DND-41 (cell line): ENCODE measurements at regions not wholly inside any gene's neighbourhood (a gene's known extent, or its start where the extent isn't known, plus 50 kb on each side); places are given as distances from the start of the nearest gene placed in this dataset.

Experiments
- ATAC-seq: fragments of 200-7000 bp; cut with Tn5 transposase; 3 replicates; pipeline ENCODE4 v1.9.1; 2021; ENCODE audit warnings: low read depth; ENCODE audit not compliant: insufficient read depth
- DNase-seq: peaks from one replicate; pipeline ENCODE4 v3.0.0-alpha.2; 2020
- H2AFZ ChIP-seq: 2 replicates; pipeline ENCODE4 v1.6.0; 2012; ENCODE audit warnings: low read depth, low read length
- H3K27ac ChIP-seq: 2 replicates; pipeline ENCODE4 v1.5.1; 2012; ENCODE audit warnings: low read length, inconsistent platforms
- H3K27me3 ChIP-seq: fragments of 200-600 bp; sonication (generic); 2 replicates; pipeline ENCODE4 v1.6.0; 2012; ENCODE audit warnings: low read length, mild to moderate bottlenecking, inconsistent platforms; ENCODE audit not compliant: insufficient read depth, poor library complexity
- H3K36me3 ChIP-seq: 2 replicates; pipeline ENCODE4 v1.5.1; 2012; ENCODE audit warnings: low read length, inconsistent platforms; ENCODE audit not compliant: insufficient read depth
- H3K4me1 ChIP-seq: 2 replicates; pipeline ENCODE4 v1.5.1; 2012; ENCODE audit warnings: mild to moderate bottlenecking, low read length; ENCODE audit not compliant: insufficient read depth
- H3K4me2 ChIP-seq: 2 replicates; pipeline ENCODE4 v1.6.0; 2012; ENCODE audit warnings: mild to moderate bottlenecking, moderate library complexity, low read length, inconsistent platforms; ENCODE audit not compliant: insufficient read depth
- H3K4me3 ChIP-seq, 2 experiments: fragments of 200-600 bp in 1 of 2; shearing (Covaris generic) in 1 of 2; 2 replicates each; pipeline ENCODE4 v1.5.1; 2012 to 2016; ENCODE audit warnings: inconsistent platforms in 2 of 2, low read length in 2 of 2, mild to moderate bottlenecking in 2 of 2, low read depth in 1 of 2, moderate library complexity in 1 of 2
- H3K79me2 ChIP-seq: 2 replicates; pipeline ENCODE4 v1.6.0; 2012; ENCODE audit warnings: low read length, inconsistent platforms; ENCODE audit not compliant: insufficient read depth
- H3K9ac ChIP-seq: 2 replicates; pipeline ENCODE4 v1.6.0; 2012; ENCODE audit warnings: low read depth, mild to moderate bottlenecking, inconsistent platforms, low read length, moderate library complexity
- H3K9me3 ChIP-seq: 2 replicates; pipeline ENCODE4 v1.5.1; 2012; ENCODE audit warnings: low read length, moderate library complexity, mild to moderate bottlenecking, inconsistent platforms; ENCODE audit not compliant: insufficient read depth, severe bottlenecking
- H4K20me1 ChIP-seq: 2 replicates; pipeline ENCODE4 v1.6.0; 2012; ENCODE audit warnings: low read length; ENCODE audit not compliant: insufficient read depth
- CTCF ChIP-seq: IDR thresholded peaks from 2 replicates; pipeline ENCODE4 v1.5.1; 2012; ENCODE audit warnings: borderline replicate concordance, low read length, moderate library complexity, mild to moderate bottlenecking; ENCODE audit not compliant: poor library complexity, severe bottlenecking; ENCODE audit errors: extremely low read depth
- EZH2 ChIP-seq: IDR thresholded peaks from 3 replicates; pipeline ENCODE4 v1.6.1; 2012; ENCODE audit warnings: borderline replicate concordance, low read depth, mild to moderate bottlenecking, moderate library complexity, low read length, inconsistent platforms; ENCODE audit not compliant: severe bottlenecking

GRCh38 chr2:236840215-236840614, 245.5 kb upstream of the COPS8 start:
- H3K9me3 ChIP-seq = peaks cover 4% of the 10 kb centered on the region
- H3K4me1 ChIP-seq = no peaks in the 10 kb centered on the region
- H3K4me3 ChIP-seq = no peak overlapping the region
- H3K9ac ChIP-seq = no peak overlapping the region
- H3K27me3 ChIP-seq = no peaks in the 10 kb centered on the region
- no peak overlapping the region for H2AFZ ChIP-seq
- H4K20me1 ChIP-seq = no peaks in the 10 kb centered on the region
- no peak for TF ChIP-seq EZH2
- no peak for TF ChIP-seq CTCF
- H3K36me3 ChIP-seq = no peaks in the 10 kb centered on the region
- H3K27ac ChIP-seq = no peak overlapping the region
- DNase-seq (no peak), ATAC-seq (no peak)
- no peak overlapping the region for H3K4me2 ChIP-seq
- H3K79me2 ChIP-seq = no peaks in the 10 kb centered on the region

- Histone ChIP-seq H4K20me1 (no peaks in the 10 kb centered on the region), H3K4me2 (no peak overlapping the region), H3K27me3 (no peaks in the 10 kb centered on the region), H2AFZ (no peak overlapping the region), H3K9me3 (peaks cover 4% of the 10 kb centered on the region), H3K9ac (no peak overlapping the region), H3K4me1 (no peaks in the 10 kb centered on the region), H3K36me3 (no peaks in the 10 kb centered on the region), H3K79me2 (no peaks in the 10 kb centered on the region), H3K4me3 (no peak overlapping the region), H3K27ac (no peak overlapping the region)
- ATAC-seq (no peak), DNase-seq (no peak)
- TF ChIP-seq EZH2 (no peak), CTCF (no peak)
Observed at GRCh38 chr2:236840857-236841256, 244.8 kb upstream of the COPS8 start.

- DNase-seq (no peak), ATAC-seq (no peak)
- Histone ChIP-seq H3K9ac (no peak overlapping the region), H3K4me3 (no peak overlapping the region), H3K79me2 (no peaks in the 10 kb centered on the region), H3K4me2 (no peak overlapping the region), H2AFZ (no peak overlapping the region), H3K27ac (no peak overlapping the region), H3K9me3 (peaks cover 4% of the 10 kb centered on the region), H3K36me3 (no peaks in the 10 kb centered on the region), H3K4me1 (no peaks in the 10 kb centered on the region), H4K20me1 (no peaks in the 10 kb centered on the region), H3K27me3 (no peaks in the 10 kb centered on the region)
- TF ChIP-seq CTCF (no peak), EZH2 (no peak)
Observed at GRCh38 chr2:236841389-236841788, 244.3 kb upstream of the COPS8 start.
